Fibroblast of pulmonary artery (primary cell): ENCODE measurements at regions not wholly inside any gene's neighbourhood (a gene's known extent, or its start where the extent isn't known, plus 50 kb on each side); places are given as distances from the start of the nearest gene placed in this dataset.
"Not testable (repeated sequence)": the region's sequence is repeated elsewhere in the genome, so short reads cannot be mapped to it uniquely, and the experiment has no call there.

ENCODE experiments used
- DNase-seq: peaks from one replicate; pipeline ENCODE4 v3.0.0-alpha.2; 2010; ENCODE audit warnings: low read depth
- H3K4me3 ChIP-seq: replicated peaks from 2 replicates; pipeline ENCODE4 v1.5.1; 2011; ENCODE audit warnings: low read depth, mild to moderate bottlenecking, control low read depth, low read length, moderate library complexity
- CTCF ChIP-seq: IDR thresholded peaks from 2 replicates; pipeline ENCODE4 v1.5.1; 2011; ENCODE audit warnings: mild to moderate bottlenecking, control low read depth, low read length, inconsistent platforms; ENCODE audit errors: missing control alignments

- DNase-seq = no peak
- TF ChIP-seq CTCF = no peak
- H3K4me3 ChIP-seq = no peak overlapping the region
Measured at GRCh38 chr9:88829276-88829675, 162.0 kb upstream of the S1PR3 start.

- TF ChIP-seq CTCF = no peak
- no peak for DNase-seq
- no peak overlapping the region for H3K4me3 ChIP-seq
Measured at GRCh38 chr9:88831713-88832407, 159.4 kb upstream of the S1PR3 start.

DNA sequence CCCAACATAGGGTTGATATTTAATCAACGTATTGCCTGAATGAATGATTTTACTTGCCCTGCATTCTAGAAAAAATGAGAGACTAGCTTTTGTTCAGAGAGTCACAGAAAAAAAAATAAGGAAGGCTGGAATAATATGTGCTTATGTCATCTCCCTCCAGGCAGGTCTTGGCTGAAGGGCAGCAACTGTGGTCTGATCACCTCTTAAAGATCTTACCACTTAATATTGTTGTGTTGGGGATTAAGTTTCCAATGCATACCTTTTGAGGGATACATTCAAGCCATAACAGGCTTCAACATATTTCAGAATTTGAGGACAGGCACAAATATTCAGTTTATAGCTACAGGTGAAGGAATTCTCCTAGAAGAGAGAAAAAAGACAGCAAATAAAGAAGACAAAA, 157.3 kb upstream of the S1PR3 start:
- TF ChIP-seq CTCF = no peak
- no peak overlapping the region for H3K4me3 ChIP-seq
- no peak for DNase-seq

- DNase-seq = peak; percentile 84
- TF ChIP-seq CTCF = no peak
- no peak overlapping the region for H3K4me3 ChIP-seq
Measured at GRCh38 chr9:88835038-88835466, 156.2 kb upstream of the S1PR3 start.

DNA sequence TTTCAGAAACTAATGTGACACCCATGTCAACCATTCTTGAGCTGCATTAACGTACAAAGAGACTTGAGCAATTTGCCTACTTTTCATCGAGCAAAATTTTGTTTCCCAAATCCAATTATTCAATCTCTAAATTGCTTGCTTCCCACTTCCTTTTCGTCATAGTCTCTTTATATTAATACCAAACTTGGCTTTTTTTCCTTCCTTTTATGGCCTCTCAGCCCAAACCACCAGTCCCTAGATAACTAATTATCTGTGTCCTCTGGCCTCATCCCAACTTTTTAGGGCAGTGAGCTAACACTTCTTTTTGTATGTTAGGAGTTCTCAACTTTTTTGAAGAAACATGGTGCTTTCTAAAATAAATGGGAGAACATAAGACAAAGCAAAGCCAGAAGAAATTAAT, 155.5 kb upstream of the S1PR3 start:
- H3K4me3 ChIP-seq = no peak overlapping the region
- DNase-seq = no peak
- TF ChIP-seq CTCF = no peak

DNA sequence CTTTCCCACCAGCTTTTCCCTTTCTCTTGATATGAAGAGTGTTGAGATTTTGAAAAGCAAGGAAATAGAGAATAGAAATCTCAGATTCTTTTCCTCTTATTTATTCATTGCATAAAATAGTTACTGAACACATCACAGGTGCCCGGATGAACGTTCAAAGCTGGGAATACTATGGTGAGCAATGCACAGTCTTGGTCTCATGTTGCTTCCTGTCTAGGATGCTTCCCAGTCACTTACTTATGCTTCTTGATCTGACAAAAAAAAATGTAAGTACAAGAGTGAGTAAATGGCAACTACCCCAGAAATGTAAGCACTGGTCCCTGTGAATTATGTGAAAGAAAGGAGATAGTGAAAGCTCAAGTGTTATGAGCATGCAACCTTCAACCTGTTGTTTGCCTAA, 153.5 kb upstream of the S1PR3 start:
- no peak for TF ChIP-seq CTCF
- no peak overlapping the region for H3K4me3 ChIP-seq
- no peak for DNase-seq

- H3K4me3 ChIP-seq, DNase-seq: not testable (repeated sequence)
Measured at GRCh38 chr9:88849878-88850277, 141.4 kb upstream of the S1PR3 start.
